UCSD-AML1 (cell line): ENCODE measurements at regions not wholly inside any gene's neighbourhood (a gene's known extent, or its start where the extent isn't known, plus 50 kb on each side); places are given as distances from the start of the nearest gene placed in this dataset.
"Not testable (repeated sequence)": the region's sequence is repeated elsewhere in the genome, so short reads cannot be mapped to it uniquely, and the experiment has no call there.

Experiments used
- DNase-seq: peaks from one replicate; lab custom pipeline; 2025; ENCODE audit not compliant: unreplicated experiment; lab: John Stamatoyannopoulos, UW

DNA sequence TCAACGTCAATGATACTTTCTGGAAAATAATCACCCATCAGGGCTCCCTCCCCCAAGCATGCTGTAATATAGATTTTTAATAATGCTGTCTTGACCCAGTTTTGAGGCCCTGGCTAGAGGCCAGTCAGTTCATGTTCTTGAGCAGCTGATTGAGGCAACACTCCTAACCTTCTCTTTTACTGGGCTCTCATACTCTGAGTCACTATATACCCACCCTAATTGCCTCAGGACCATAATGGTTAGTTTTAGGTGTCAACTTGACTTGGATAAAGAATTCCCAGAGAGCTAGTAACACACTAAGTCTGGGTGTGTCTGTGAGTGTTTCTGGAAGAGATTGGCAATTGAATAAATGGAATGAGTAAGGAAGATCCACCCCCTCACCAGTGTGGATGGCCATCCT lies 527.0 kb upstream of the ATP2B1 start:
- no peak for DNase-seq

DNA sequence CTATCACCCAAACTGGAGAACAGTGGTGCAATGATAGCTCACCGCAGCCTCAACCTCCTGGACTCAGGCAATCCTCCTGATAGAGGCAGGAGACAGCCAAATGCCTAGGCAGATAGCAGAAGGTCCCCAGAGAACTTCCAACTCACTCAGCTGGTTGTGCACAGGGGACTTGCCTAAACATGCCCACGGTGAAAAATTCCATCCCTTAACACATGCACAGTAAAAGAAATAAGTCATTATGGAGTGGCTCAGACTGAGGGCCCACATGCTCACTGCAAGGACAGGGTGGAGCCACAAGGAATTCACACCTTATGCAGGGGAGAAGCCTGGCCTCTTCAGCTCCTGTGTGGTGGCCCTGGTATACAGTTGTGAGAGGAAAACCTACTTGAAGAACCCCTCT lies 525.8 kb upstream of the ATP2B1 start:
- DNase-seq = no peak

DNA sequence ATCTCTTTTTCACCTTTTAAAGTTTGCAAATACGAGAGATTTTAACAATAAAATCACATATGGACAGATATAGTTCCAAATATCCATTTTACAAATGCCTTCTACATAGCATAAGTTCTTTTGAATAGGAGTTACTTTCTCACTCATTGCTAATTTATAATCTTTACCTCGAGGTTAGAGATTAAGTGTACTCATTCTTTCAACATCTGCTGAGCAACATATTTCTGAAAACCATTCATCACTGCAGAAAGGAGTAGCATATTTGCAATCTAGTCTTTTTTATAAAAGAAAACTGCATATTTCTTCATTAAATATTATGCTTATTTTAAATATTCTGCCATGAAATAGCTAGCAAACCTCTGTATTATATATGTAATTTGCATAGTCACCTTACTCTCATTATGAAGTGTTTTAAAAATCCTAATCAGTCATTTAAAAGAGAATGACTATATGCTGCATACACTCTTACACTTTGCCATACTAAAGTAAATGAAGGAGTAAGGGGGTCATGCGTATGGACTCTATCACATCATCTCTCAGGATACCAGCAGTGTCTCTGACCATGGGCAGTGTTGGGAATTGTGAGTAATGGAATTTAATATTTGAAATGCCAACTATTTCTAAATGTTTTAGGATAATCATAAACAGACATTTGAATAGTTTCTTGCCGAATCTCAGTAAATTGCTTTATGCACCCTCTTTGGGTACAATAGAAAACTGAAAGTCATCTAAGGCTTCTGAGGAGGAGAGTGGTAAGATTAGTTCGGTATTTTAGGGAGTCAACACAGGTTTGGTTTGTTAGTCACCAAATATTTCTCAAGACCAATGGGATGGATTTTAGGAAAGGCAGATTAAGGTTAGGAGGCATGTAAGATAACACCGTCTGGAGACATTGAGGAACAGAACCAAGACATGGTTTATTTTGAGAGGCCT lies 524.8 kb upstream of the ATP2B1 start:
- no peak for DNase-seq

DNA sequence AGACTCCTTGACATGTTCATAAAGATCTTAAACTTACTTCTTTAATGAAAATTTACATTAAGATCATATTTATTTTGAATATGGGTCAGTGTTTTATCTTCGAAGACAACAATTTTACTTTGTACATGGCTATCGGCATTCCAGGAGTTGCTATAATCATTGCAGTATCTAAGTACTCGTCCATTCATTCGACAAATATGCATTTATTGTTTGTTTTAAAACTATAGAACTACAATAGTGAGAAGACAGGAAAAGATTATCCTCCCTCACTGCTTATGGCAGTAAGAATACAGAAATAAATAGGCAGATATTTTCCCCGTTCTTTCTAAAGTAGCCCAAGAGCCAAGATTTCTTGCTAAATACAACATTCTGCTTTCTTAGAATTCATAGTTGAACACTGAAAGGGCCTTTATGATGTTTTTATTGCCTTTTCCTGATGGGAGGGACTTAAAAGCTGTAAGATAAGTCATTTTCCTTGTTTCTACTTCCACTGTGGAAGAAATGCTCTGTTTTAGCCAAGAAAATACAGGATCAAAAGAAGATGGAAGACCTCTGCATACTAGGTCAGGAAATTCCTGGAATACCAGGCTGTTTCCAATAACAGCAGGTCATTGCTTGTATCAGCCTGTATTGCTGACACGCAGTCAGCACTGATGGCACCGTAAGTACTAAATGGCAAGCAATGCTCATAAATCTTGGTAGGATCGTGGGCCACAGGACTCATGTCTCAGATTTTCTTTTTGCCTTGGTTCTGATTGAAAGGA lies 521.0 kb upstream of the ATP2B1 start:
- DNase-seq = no peak

DNA sequence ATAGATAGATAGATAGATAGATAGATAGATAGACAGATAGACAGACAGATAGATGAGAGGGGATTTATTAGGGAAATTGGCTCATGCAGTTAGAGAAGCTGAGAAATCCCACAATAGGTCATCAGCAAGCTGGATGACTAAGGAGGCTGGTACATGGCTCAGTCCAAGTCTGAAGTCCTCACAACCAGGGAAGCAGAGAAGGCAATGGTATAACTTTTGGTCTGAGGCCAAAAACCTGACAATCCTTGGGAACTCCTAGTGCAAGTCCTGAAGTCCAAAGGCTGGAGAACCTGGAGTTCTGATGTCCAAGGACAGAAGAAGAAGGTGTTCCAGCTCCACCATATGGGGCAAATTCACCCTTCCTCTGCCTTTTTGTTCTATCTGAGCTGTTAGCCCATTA lies 517.6 kb upstream of the ATP2B1 start:
- DNase-seq = no peak

DNA sequence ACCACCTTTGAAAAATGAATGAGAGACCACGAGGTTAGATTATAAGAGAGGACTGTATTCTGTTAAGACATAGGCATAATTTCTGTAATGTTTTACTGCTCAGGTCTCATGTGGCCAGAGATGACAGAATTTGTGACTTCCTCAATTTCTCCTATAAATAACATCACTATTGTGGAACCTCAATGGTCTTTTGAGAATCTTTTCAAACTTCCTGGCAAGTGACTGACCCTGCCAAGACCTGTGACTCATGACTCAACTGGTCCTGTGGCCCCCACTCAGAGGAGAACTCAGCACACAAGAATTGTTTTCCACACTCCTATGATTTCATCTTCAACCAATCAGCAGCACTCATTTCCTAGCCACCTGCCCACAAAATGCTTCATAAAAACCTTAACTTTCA lies 508.2 kb upstream of the ATP2B1 start:
- peak; percentile 5 for DNase-seq

DNA sequence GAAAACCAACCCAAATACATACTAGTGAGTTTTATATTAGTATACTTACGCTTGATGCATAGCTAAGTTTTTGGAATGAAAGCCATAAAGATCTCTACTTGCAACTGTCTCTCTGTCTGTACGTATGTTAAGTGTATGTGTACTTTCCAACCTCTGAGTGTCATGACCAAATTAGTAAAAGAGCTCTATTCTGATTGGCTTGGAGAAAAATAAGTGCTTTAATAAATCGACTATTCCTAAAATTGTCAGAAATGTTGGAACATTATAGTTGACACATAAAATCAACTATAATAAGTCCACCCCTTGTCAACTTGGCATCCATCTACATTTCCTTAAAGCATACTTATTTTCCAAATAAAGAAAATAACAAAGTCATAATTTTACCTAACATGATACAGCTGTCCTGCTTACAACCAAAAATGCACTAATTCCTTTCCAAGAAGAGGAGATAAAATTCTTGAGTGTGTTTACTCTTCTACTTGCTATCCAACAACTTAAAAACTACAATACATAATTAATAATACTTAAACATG lies 507.4 kb upstream of the ATP2B1 start:
- DNase-seq = no peak

DNA sequence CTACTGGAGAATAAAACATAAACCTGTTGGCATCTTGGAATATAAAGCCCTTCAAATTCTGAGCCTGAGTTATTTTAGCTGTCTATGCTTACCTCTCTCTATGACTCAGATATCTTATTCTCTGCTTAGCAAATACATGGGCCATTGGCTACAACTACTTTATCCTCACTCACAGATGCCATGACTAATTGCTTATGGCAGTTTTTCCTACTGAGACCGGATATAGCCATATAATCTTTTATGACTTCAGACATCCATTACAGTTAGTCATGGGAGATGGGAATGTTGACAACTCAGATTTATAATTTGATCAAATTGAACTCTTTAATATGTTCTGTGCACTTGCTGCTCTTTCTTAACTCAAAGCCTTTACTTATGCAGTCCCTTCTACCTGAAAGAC lies 502.4 kb upstream of the ATP2B1 start:
- no peak for DNase-seq

DNA sequence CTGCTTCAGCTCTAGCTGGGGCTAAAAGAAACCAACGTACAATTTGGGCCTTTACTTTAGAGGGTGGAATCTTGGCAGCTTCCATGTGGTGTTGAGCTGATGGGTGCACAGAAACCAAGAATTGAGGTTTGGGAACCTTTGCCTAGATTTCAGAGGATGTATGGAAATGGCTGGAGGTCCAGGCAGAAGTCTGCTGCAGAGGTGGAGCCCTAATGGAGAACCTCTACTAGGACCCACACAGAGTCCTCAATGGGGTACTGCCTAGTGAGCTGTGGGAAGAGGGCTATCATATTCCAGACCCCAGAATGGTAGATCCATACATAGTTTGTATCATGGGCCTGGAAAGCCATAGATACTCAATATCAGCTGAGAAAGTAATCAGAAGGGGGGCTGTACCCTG lies 500.4 kb upstream of the ATP2B1 start:
- no peak for DNase-seq

DNA sequence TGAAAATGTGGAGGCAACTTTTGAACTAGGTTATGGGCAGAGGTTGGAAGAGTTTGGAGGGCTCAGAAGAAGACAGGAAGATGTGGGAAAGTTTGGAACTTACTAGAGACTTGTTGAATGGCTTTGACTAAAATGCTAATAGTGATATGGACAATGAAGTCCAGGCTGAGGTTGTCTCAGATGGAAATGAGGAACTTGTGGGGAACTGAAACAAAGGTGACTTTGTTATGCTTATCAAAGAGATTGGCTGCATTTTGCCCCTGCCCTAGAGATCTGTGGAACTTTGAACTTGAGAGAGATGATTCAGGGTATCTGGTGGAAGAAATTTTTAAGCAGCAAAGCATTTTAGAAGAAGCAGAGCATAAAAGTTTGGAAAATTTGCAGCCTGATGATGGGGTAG lies 499.7 kb upstream of the ATP2B1 start:
- DNase-seq = not testable (repeated sequence)

DNA sequence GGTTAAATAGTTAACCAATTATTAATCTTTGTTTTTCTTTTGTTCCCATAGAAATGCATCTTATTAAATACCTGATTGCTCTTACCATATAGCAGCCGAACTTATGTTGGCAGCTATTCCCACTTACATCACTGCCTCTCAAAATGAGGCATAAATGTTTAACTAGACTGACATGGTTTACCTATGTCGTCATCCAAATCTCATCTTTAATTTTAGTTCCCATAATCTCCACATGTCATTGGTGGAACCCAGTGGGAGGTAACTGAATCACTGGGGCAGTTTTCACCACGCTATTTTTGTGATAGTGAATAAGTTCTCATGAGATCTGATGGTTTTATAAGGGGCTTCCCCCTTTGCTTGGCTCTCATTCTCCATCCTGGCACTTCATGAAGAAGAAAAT lies 499.2 kb upstream of the ATP2B1 start:
- DNase-seq = no peak

DNA sequence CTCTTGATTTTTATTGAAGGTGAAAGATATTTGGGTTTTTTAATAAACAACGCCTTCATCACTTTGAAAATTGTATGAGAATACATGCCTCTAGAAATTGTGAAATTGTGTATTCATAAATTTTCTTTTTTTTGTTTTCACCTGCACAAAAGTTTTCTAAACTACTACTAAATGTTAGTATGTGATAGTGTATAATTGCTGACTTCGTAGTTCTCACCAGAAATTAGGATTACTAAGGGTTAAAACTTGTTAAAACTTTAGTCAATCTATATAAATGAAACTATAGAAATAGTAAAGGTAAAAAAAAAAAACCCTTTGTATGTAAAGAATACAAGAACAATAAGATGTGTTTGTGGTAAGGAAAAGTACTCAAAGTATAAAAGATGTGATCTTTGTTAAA lies 496.5 kb upstream of the ATP2B1 start:
- no peak for DNase-seq

DNA sequence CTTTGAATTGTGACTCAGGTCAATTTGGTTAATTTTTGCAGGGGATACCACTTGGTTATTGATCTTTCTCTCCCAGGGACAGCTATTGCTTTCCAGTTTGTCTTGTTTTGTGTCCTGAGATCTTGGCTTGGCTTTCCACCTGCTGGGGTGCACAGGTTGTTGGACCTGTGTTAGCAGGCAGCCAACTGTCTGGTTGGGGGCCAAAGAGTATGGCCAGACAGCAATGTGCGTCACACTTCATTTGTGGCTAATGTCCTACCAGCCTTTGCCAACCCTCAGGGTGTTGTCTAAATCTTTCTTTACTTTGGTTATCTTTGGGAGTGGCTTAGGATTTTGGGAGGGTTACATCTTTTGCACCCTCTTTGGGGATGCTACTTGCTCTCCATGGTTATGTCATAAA lies 494.9 kb upstream of the ATP2B1 start:
- DNase-seq = no peak

DNA sequence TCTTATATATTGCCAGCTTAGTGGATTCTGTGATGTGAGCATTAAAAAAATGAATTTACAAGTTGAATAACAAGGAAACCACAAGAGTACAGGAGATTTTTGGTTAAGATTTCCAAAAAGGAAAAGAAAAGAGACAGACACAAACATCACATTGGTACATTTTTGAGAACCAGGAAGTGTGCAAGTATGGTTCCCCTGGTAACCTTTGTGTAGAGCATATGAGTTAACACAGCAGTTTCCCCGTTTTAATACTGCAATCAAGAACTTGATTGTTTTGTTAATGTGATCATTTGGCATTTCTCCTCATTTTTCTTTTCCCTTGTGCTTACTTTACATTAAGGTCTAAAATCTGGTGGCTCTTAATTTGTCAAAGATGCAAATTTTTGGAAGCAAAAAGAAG lies 490.4 kb upstream of the ATP2B1 start:
- DNase-seq = no peak

DNA sequence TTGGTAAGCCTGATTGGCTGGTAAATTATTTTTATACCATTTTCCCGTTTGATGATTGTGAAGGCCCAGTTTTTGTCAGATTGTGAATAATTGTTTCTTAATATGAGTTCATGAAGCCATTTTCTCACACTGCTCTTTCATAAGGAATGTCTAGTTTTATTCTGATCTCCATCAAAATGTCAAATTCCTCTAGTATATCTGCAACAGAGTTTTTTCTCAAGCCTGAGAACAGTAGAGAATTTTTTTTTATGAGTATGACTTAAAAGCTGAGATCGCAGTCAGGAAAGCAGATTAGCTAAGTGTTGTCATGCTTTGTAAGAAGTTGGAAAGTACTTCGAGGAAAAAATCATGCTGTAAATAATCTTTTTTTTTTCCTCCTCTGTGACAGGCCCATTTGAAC lies 484.9 kb upstream of the ATP2B1 start:
- no peak for DNase-seq

DNA sequence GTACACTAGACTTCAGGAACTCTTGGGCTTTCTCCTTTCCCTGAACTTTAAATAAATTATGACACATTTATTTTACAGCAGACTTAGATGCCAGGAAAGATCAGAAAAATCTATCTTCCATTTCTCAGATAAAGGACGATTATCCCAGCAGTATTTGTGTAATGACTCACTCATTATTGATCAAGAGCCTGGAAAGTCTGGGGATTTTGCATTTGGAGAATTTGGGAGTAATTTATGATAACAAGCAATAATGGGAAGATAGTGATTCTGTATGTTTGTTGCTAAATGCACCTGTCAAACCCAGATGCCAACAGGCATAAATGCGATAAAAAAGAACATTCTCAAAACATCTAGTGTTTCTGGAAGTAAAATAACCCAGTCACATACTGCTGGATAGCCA lies 480.2 kb upstream of the ATP2B1 start:
- DNase-seq = no peak

DNA sequence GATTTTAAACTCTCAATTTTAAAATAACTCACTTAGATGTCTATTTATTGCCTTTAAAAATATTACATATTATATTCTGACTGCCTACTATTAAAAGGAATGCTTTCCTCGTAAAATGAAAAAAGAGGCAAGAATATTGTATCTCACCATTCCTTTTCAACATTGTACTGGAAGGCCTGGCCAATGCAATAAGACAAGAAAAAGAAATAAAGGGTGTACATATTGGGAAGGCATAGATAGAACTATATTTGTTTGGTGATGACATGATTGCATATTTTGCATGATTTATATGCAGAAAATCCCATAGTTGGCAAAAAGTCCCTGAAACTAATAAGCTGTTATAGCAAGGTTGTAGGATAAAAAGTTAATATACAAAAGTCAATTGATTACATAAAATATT lies 474.6 kb upstream of the ATP2B1 start:
- no peak for DNase-seq

DNA sequence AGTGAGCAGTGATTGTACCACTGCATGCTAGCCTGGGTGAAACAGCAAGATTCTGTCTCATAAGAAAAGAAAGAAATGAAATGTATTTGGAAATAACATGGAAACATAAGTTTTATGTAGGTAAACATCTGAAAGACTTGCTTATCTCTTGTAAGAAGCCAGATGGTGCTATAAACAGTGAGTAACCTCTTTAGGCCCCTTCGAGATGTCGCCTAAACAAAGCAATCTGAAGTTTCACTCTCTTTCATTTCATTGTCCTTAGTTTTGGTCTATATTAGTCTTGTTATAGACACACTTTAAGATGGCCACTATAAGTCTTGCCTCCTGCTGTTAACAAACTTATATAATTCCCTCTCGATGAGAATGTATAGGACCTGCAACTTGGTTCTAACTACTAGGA lies 472.6 kb upstream of the ATP2B1 start:
- DNase-seq = no peak

DNA sequence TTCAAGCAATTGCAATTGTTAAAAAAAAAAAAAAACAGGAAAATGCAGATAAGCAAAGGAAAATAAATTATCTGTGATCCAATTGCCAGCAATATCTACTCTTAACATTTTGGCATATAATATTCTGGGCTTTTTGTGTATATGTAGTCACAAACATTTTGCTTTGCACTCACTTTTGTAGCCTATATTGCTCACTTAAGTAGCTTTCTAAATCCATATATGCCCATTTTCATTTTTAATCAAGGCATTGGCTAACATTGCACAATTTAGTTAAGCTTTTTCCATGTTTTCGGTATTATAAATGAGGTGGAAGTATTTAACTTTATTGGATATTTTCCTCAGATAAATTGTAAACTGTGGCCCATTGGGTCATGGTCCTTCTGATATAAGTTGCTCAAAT lies 466.3 kb upstream of the ATP2B1 start:
- DNase-seq = no peak

DNA sequence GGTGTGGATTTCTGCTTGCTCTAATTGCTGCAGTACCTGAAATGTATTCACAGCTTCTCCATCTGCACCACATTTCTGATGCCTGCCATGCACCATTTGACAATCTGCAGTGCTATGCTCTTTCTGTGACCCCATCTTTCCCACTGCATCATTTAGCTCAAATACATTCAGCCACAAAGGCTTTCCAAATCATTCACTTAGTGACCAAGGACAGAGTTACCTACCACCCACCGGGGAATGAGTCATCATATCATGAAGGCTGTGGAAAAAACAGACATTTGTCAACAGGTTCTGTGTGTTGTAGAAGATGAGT lies 465.5 kb upstream of the ATP2B1 start:
- DNase-seq = no peak

DNA sequence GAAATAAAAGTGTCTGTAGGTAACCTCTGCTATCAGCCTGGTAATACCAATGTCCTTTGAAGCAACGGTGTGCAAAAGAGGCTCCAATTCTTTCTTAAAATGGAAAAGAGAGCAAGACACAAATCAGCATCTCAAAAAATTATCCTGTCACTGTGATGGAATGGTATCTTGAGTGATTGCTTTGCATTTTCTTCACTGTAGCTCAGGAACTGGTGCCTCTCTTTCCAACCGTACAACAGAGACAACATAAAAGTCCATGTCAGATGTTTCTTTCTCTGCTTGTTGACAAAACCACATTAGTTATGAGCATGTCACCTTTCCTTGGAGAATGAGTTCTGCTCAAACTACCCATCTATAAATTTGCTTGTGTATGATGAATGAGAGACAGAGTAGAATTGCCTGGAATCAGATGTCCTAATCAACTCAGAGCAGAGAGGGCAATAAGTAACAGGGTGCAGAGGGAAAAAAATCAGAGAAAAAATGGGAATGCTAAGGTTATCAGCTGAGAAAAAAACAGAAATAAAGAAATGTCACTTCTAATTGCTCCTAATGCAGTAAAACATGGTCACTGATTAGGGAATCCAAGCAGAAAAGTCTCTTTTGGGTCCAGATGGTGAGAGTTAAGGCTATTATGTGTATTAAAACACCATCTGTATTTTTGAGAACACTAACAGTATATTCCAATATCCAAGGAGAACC lies 465.0 kb upstream of the ATP2B1 start:
- DNase-seq = no peak

DNA sequence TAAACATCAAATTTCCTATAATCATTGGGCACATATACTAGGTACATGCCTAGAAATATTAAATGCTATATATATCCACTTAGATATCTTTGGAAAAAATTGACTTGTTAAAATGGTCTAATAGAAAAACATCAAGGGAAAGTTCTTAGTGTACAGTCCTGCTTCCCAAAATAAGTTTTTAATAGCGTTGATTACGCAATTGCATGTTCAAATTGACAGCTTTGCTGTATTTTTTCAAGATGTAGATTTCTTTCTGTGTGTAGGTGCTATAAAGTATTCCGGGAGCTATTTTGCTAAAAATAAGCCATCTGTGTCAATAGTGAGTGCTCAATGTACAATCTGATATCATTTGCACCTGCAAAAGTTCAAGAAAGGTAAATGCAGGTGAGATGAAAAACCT lies 463.9 kb upstream of the ATP2B1 start:
- no peak for DNase-seq
